SK-N-SH (cell line): ENCODE measurements at regions not wholly inside any gene's neighbourhood (a gene's known extent, or its start where the extent isn't known, plus 50 kb on each side); places are given as distances from the start of the nearest gene placed in this dataset.

Experiments used
- CTCF ChIA-PET: fragments of 300-600, 350-600 bp; formaldehyde crosslinking; extraction: SDS; loops from one replicate; lab custom pipeline; 2021; lab: Yijun Ruan, JAX
- POLR2A ChIA-PET: fragments of 350-600 bp; sonication (Branson Sonifier 250); formaldehyde crosslinking; extraction: SDS; loops from one replicate; lab custom pipeline; 2020; ENCODE audit warnings: antibody characterized with exemption, inconsistent platforms; lab: Yijun Ruan, JAX
- DNase-seq: peaks from one replicate; pipeline ENCODE4 v3.0.0; 2012
- H2AFZ ChIP-seq: fragments of 200-600 bp; sonication (generic); 2 replicates; pipeline ENCODE4 v1.8.1; 2016; ENCODE audit warnings: antibody characterized with exemption, mild to moderate bottlenecking, low read depth
- H3F3A ChIP-seq: fragments of 200-600 bp; sonication (generic); replicated peaks from 2 replicates; pipeline ENCODE3; 2016; ENCODE audit warnings: antibody characterized with exemption, mild to moderate bottlenecking; ENCODE audit not compliant: insufficient read depth
- H3K27ac ChIP-seq, 2 experiments: fragments of 200-500 bp in 1 of 2; fragments of 200-600 bp in 1 of 2; sonication (Bioruptor generic) in 1 of 2; sonication (generic), shearing (Covaris generic) in 1 of 2; 2 replicates each; pipeline versions ENCODE4 v1.5.1 to v1.6.1; 2014 to 2016; ENCODE audit warnings: low read depth in 2 of 2, inconsistent platforms in 1 of 2, low read length in 1 of 2, mild to moderate bottlenecking in 1 of 2, mixed read lengths in 1 of 2
- H3K27me3 ChIP-seq: fragments of 200-600 bp; sonication (generic), shearing (Covaris generic); 2 replicates; pipeline ENCODE4 v1.6.1; 2016; ENCODE audit warnings: mixed run types; ENCODE audit not compliant: insufficient read depth
- H3K36me3 ChIP-seq, 2 experiments: fragments of 200-500 bp in 1 of 2; fragments of 200-600 bp in 1 of 2; sonication (Bioruptor generic) in 1 of 2; sonication (generic) in 1 of 2; replicated peaks in 1 of 2; 2 replicates each; pipeline versions ENCODE3 to v1.5.1; 2014 to 2016; ENCODE audit warnings: low read length in 1 of 2, mild to moderate bottlenecking in 1 of 2; ENCODE audit not compliant: insufficient read depth in 2 of 2, control insufficient read depth in 1 of 2
- H3K4me1 ChIP-seq, 2 experiments: fragments of 200-500 bp in 1 of 2; fragments of 200-600 bp in 1 of 2; sonication (Bioruptor generic) in 1 of 2; sonication (generic), shearing (Covaris generic) in 1 of 2; 2 replicates each; pipeline versions ENCODE4 v1.5.1 to v1.6.1; 2014 to 2016; ENCODE audit warnings: low read depth in 1 of 2, low read length in 1 of 2, mixed run types in 1 of 2; ENCODE audit not compliant: insufficient read depth in 2 of 2, control insufficient read depth in 1 of 2
- H3K4me2 ChIP-seq: fragments of 200-600 bp; sonication (generic), shearing (Covaris generic); 2 replicates; pipeline ENCODE4 v1.6.1; 2017; ENCODE audit warnings: mixed run types
- H3K4me3 ChIP-seq, 2 experiments: fragments of 200-500 bp in 1 of 2; fragments of 200-600 bp in 1 of 2; sonication (Bioruptor generic) in 1 of 2; sonication (generic), shearing (Covaris generic) in 1 of 2; 2 replicates each; pipeline versions ENCODE4 v1.5.1 to v1.8.1; 2014 to 2016; ENCODE audit warnings: low read depth in 2 of 2, inconsistent platforms in 1 of 2, low read length in 1 of 2, mild to moderate bottlenecking in 1 of 2, mixed read lengths in 1 of 2, moderate library complexity in 1 of 2
- H3K79me2 ChIP-seq: fragments of 200-600 bp; sonication (generic); 2 replicates; pipeline ENCODE4 v1.8.1; 2017; ENCODE audit warnings: mild to moderate bottlenecking; ENCODE audit not compliant: insufficient read depth
- H3K9ac ChIP-seq: fragments of 200-600 bp; sonication (generic); 2 replicates; pipeline ENCODE4 v1.6.1; 2017; ENCODE audit warnings: mixed run types
- H3K9me2 ChIP-seq: fragments of 200-600 bp; sonication (generic); 2 replicates; pipeline ENCODE4 v1.6.1; 2017; ENCODE audit warnings: mixed run types
- H3K9me3 ChIP-seq: fragments of 200-600 bp; sonication (generic); 2 replicates; pipeline ENCODE4 v1.6.1; 2017; ENCODE audit warnings: mixed run types, mild to moderate bottlenecking, moderate library complexity
- H4K20me1 ChIP-seq: fragments of 200-600 bp; sonication (generic); 2 replicates; pipeline ENCODE4 v1.6.1; 2017; ENCODE audit warnings: mild to moderate bottlenecking, mixed run types; ENCODE audit not compliant: insufficient read depth
- CHD2 ChIP-seq: fragments of 150-350 bp; IDR thresholded peaks from 2 replicates; pipeline ENCODE4 v1.6.1; 2018; ENCODE audit warnings: low read length; ENCODE audit not compliant: partially characterized antibody
- FOXM1 ChIP-seq: IDR thresholded peaks from 2 replicates; pipeline ENCODE4 v1.4.0; 2012; ENCODE audit warnings: low read depth, mild to moderate bottlenecking
- GATA2 ChIP-seq: sonication (generic); formaldehyde crosslinking; IDR thresholded peaks from 2 replicates; pipeline ENCODE4 v1.5.0; 2020; ENCODE audit warnings: mild to moderate bottlenecking, missing genetic modification reagents
- IRF3 ChIP-seq: fragments of 150-350 bp; IDR thresholded peaks from 2 replicates; pipeline ENCODE4 v1.6.1; 2016; ENCODE audit warnings: mild to moderate bottlenecking, low read depth, low read length
- JUND ChIP-seq: IDR thresholded peaks from 2 replicates; pipeline ENCODE4 v1.4.0; 2012
- MEF2A ChIP-seq: IDR thresholded peaks from 2 replicates; pipeline ENCODE4 v1.4.0; 2012; ENCODE audit warnings: low read depth, borderline replicate concordance
- NRF1 ChIP-seq: IDR thresholded peaks from 2 replicates; pipeline ENCODE4 v1.6.1; 2012; ENCODE audit warnings: low read depth, mild to moderate bottlenecking, low read length
- RAD21 ChIP-seq: IDR thresholded peaks from 2 replicates; pipeline ENCODE4 v1.6.1; 2012; ENCODE audit warnings: mild to moderate bottlenecking, low read length
- RFX5 ChIP-seq: IDR thresholded peaks from 2 replicates; pipeline ENCODE4 v1.6.1; 2012; ENCODE audit warnings: mild to moderate bottlenecking, improper control_type of control experiment, low read length
- RXRA ChIP-seq: IDR thresholded peaks from 2 replicates; pipeline ENCODE4 v1.4.0; 2012; ENCODE audit warnings: low read depth, mild to moderate bottlenecking, borderline replicate concordance
- SIN3A ChIP-seq: IDR thresholded peaks from 2 replicates; pipeline ENCODE4 v1.6.1; 2012; ENCODE audit warnings: low read depth, mild to moderate bottlenecking, low read length, moderate library complexity, borderline replicate concordance
- SMC3 ChIP-seq: IDR thresholded peaks from 2 replicates; pipeline ENCODE4 v1.6.1; 2012; ENCODE audit warnings: low read depth, low read length, improper control_type of control experiment
- TAF1 ChIP-seq: IDR thresholded peaks from 2 replicates; pipeline ENCODE4 v1.6.1; 2012; ENCODE audit warnings: low read depth, mild to moderate bottlenecking, low read length, moderate library complexity, borderline replicate concordance
- TCF12 ChIP-seq: IDR thresholded peaks from 2 replicates; pipeline ENCODE4 v1.4.0; 2012
- TEAD4 ChIP-seq: IDR thresholded peaks from 2 replicates; pipeline ENCODE4 v1.4.0; 2012; ENCODE audit warnings: mild to moderate bottlenecking, borderline replicate concordance; ENCODE audit not compliant: insufficient read depth
- YY1 ChIP-seq: IDR thresholded peaks from 2 replicates; pipeline ENCODE4 v1.4.0; 2012; ENCODE audit warnings: low read depth, mild to moderate bottlenecking
- WGBS: methylation state at CpG from one replicate; pipeline ENCODE4 v1.1.6; 2017; ENCODE audit warnings: low lambda C conversion rate; 5-methylcytosine and 5-hydroxymethylcytosine counted together
- TF ChIP-seq, protein P1 (sequence below): IDR thresholded peaks from 2 replicates; pipeline ENCODE4 v1.4.0; 2012; ENCODE audit warnings: low read depth, borderline replicate concordance

DNA sequence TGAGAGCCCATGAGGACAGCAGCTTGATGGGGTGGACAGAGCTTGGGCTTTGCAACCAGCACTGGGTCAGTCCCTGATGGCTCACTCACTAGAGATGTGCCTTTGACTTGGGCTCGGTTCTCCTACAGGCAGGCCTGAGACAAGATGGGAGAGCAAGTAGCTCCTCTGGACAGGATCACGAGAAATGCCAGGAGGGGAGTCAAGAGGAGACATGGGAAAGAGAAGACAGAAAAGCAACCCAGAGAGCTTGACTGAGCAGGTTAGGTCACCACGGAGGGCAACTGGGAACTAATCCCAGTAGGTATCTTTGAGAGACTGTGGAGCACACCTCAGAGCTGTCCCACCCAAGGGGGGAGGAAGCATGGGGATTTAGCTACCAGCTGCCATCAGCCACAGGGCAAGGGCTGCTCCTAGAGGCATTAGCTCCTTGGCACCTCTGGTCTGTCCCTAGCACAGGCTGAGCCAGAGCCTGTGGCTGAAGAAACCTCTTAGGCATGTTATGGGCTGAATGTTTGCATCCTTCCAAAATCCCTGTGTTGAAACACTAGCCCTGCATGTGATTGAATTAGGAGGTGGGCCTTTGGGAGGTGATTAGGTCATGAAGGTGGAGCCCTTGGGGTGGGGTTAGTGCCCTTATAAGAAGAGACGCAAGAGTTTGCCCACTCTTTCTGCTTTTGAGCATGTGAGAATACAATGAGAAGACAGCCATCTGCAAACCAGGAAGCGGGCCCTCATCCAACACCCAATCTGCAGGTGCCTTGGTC is 145.6 kb downstream of the SMIM20 start:
- CTCF ChIA-PET = interaction anchor here (0.7 to 1.8 kb wide), 12 partner anchors 9 to 386 kb away, joined by 3 to 12 read pairs (median 4); no protein-coding TSS in a partner anchor
- 61% methylated on average over 5 of the region's 5 CpGs for WGBS
- Histone ChIP-seq H3K9ac (no peak overlapping the region), H3K79me2 (no peaks in the 10 kb centered on the region), H3K27ac (no peak overlapping the region), H3K9me2 (no peaks in the 10 kb centered on the region)
- DNase-seq = no peak
- no peak for TF ChIP-seq MEF2A
- no peak for TF ChIP-seq IRF3
- no peak for TF ChIP-seq RAD21
- TF ChIP-seq CHD2 = no peak
- TF ChIP-seq, protein P1, sequence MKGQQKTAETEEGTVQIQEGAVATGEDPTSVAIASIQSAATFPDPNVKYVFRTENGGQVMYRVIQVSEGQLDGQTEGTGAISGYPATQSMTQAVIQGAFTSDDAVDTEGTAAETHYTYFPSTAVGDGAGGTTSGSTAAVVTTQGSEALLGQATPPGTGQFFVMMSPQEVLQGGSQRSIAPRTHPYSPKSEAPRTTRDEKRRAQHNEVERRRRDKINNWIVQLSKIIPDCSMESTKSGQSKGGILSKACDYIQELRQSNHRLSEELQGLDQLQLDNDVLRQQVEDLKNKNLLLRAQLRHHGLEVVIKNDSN = no peak
- no peak for TF ChIP-seq TEAD4
- no peak for TF ChIP-seq GATA2 (CRISPR knock-in tag)
- no peak for TF ChIP-seq SMC3
- no peak for TF ChIP-seq TCF12
- no peak for TF ChIP-seq RFX5
- no peak for TF ChIP-seq SIN3A
- no peak for TF ChIP-seq FOXM1
- TF ChIP-seq, all 33 proteins: peak for 0
- POLR2A ChIA-PET = interaction anchor here (0.5 kb wide), 1 partner anchor 40 kb away, joined by 3 read pairs; no protein-coding TSS in a partner anchor
- no peaks in the 10 kb centered on the region for H3K36me3 ChIP-seq
- no peaks in the 10 kb centered on the region for H3K9me3 ChIP-seq
- H3K4me3 ChIP-seq = no peak overlapping the region
- peaks cover 0 to 5% of the 10 kb centered on the region in 2 experiments; a peak in 1 of 4 replicates for H3K4me1 ChIP-seq
- H4K20me1 ChIP-seq = no peaks in the 10 kb centered on the region
- no peak overlapping the region for H3K4me2 ChIP-seq
- H3K27me3 ChIP-seq = no peaks in the 10 kb centered on the region
- no peaks in the 10 kb centered on the region for H3F3A ChIP-seq
- no peak overlapping the region for H2AFZ ChIP-seq

DNA sequence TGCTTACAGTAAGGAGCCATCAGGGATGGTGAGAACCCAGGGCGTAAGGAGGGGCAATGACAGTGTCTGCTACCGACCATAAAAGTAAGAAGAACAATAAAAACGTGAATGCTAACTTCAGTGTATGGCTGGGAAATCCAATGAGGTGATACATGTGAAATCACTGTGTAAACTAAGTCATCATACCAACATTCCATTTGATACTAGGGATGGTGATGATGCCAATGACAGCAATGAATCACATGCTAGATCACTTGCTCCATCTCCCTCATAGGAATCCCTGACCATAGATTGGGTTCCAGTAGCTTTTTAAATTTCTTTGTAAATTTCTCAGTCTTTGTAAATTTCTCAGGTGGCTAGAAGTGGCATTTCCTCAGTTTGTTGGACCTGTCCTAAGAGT is 146.3 kb downstream of the SMIM20 start:
- TF ChIP-seq TCF12 (no peak), TAF1 (no peak), NRF1 (no peak), JUND (no peak), RAD21 (no peak), RXRA (no peak), YY1 (no peak), SMC3 (no peak), FOXM1 (no peak)
- CTCF ChIA-PET = interaction anchor here (1.0 to 1.2 kb wide), 2 partner anchors 23 to 83 kb away, joined by 4 read pairs; no protein-coding TSS in a partner anchor
- Histone ChIP-seq H2AFZ (no peak overlapping the region), H3K36me3 (no peaks in the 10 kb centered on the region), H3F3A (no peaks in the 10 kb centered on the region), H3K79me2 (no peaks in the 10 kb centered on the region), H3K9me3 (no peaks in the 10 kb centered on the region), H4K20me1 (no peaks in the 10 kb centered on the region), H3K9ac (no peak overlapping the region), H3K27me3 (no peaks in the 10 kb centered on the region), H3K27ac (no peak overlapping the region), H3K4me3 (no peak overlapping the region), H3K4me2 (no peak overlapping the region), H3K9me2 (no peaks in the 10 kb centered on the region), H3K4me1 (peaks cover 0 to 5% of the 10 kb centered on the region in 2 experiments; a peak in 1 of 4 replicates)
- POLR2A ChIA-PET = interaction anchor here (0.5 kb wide), 1 partner anchor 39 kb away, joined by 3 read pairs; no protein-coding TSS in a partner anchor
- DNase-seq = no peak
- 39% methylated on average over 3 of the region's 3 CpGs for WGBS
